H9 (cell line): ENCODE measurements at regions not wholly inside any gene's neighbourhood (a gene's known extent, or its start where the extent isn't known, plus 50 kb on each side); places are given as distances from the start of the nearest gene placed in this dataset.

ENCODE experiments used
- DNase-seq: peaks from one replicate; pipeline ENCODE4 v3.0.0-alpha.2; 2017
- H2AFZ ChIP-seq: one replicate; pipeline ENCODE4 v1.6.1; 2013; ENCODE audit warnings: mild to moderate bottlenecking, low read length, control low read depth, moderate library complexity
- H2AK5ac ChIP-seq: 2 replicates; pipeline ENCODE4 v1.6.1; 2013; ENCODE audit warnings: low read length, control low read depth, mixed read lengths; ENCODE audit not compliant: insufficient read length
- H2BK120ac ChIP-seq: one replicate; pipeline ENCODE4 v1.6.1; 2013; ENCODE audit warnings: low read depth, mild to moderate bottlenecking, low read length, control low read depth, inconsistent platforms; ENCODE audit not compliant: poor library complexity, severe bottlenecking
- H2BK12ac ChIP-seq: 2 replicates; pipeline ENCODE4 v1.6.1; 2013; ENCODE audit warnings: low read length, control low read depth, mixed read lengths, low read depth; ENCODE audit not compliant: insufficient read length
- H2BK15ac ChIP-seq: 2 replicates; pipeline ENCODE4 v1.6.1; 2013; ENCODE audit warnings: low read depth, low read length, control low read depth
- H2BK20ac ChIP-seq: one replicate; pipeline ENCODE4 v1.6.1; 2013; ENCODE audit warnings: low read depth, mild to moderate bottlenecking, low read length, control low read depth, inconsistent platforms; ENCODE audit not compliant: poor library complexity, severe bottlenecking
- H2BK5ac ChIP-seq: 2 replicates; pipeline ENCODE4 v1.6.1; 2013; ENCODE audit warnings: low read length, control low read depth, mixed read lengths; ENCODE audit not compliant: insufficient read length
- H3K14ac ChIP-seq: 2 replicates; pipeline ENCODE4 v1.6.1; 2013; ENCODE audit warnings: low read length, control low read depth; ENCODE audit not compliant: insufficient read depth
- H3K18ac ChIP-seq: 2 replicates; pipeline ENCODE4 v1.6.1; 2013; ENCODE audit warnings: low read depth, mild to moderate bottlenecking, mixed read lengths, low read length, control low read depth; ENCODE audit not compliant: insufficient read length
- H3K23ac ChIP-seq: 2 replicates; pipeline ENCODE4 v1.6.1; 2013; ENCODE audit warnings: low read length, control low read depth, mixed read lengths, low read depth; ENCODE audit not compliant: insufficient read length
- H3K23me2 ChIP-seq: 2 replicates; pipeline ENCODE4 v1.6.1; 2013; ENCODE audit warnings: low read depth, mild to moderate bottlenecking, mixed read lengths, low read length, control low read depth; ENCODE audit not compliant: insufficient read length, poor library complexity, severe bottlenecking
- H3K27ac ChIP-seq: 2 replicates; pipeline ENCODE4 v1.5.1; 2013; ENCODE audit warnings: low read length, control low read depth, mixed read lengths, low read depth; ENCODE audit not compliant: insufficient read length
- H3K27me3 ChIP-seq: 2 replicates; pipeline ENCODE4 v1.6.1; 2013; ENCODE audit warnings: low read length, control low read depth, inconsistent platforms; ENCODE audit not compliant: insufficient read depth
- H3K4ac ChIP-seq: 2 replicates; pipeline ENCODE4 v1.6.1; 2013; ENCODE audit warnings: low read depth, mild to moderate bottlenecking, control low read depth, inconsistent platforms, low read length, moderate library complexity
- H3K4me1 ChIP-seq: 2 replicates; pipeline ENCODE4 v1.6.1; 2013; ENCODE audit warnings: low read length, control low read depth, inconsistent platforms; ENCODE audit not compliant: insufficient read depth
- H3K4me2 ChIP-seq: 2 replicates; pipeline ENCODE4 v1.6.1; 2013; ENCODE audit warnings: low read length, control low read depth, mixed read lengths; ENCODE audit not compliant: insufficient read length, insufficient read depth
- H3K56ac ChIP-seq: 2 replicates; pipeline ENCODE4 v1.6.1; 2013; ENCODE audit warnings: low read depth, mild to moderate bottlenecking, mixed read lengths, low read length, control low read depth; ENCODE audit not compliant: insufficient read length
- H3K79me1 ChIP-seq: 2 replicates; pipeline ENCODE4 v1.6.1; 2013; ENCODE audit warnings: low read depth, mild to moderate bottlenecking, moderate library complexity, low read length, control low read depth, inconsistent platforms; ENCODE audit not compliant: insufficient read depth, poor library complexity, severe bottlenecking
- H3K79me2 ChIP-seq: 2 replicates; pipeline ENCODE4 v1.6.1; 2013; ENCODE audit warnings: low read length, control low read depth, inconsistent platforms; ENCODE audit not compliant: insufficient read depth
- H3K9ac ChIP-seq: 2 replicates; pipeline ENCODE4 v1.6.1; 2013; ENCODE audit warnings: low read length, control low read depth, mixed read lengths; ENCODE audit not compliant: insufficient read length; ENCODE audit errors: extremely low read depth
- H3K9me3 ChIP-seq: one replicate; pipeline ENCODE4 v1.6.1; 2013; ENCODE audit warnings: low read depth, low read length, inconsistent platforms; ENCODE audit not compliant: control insufficient read depth
- H3T11ph ChIP-seq: one replicate; pipeline ENCODE4 v1.6.1; 2013; ENCODE audit warnings: mild to moderate bottlenecking, low read length, control low read depth, inconsistent platforms
- H4K20me1 ChIP-seq: one replicate; pipeline ENCODE4 v1.6.1; 2013; ENCODE audit not compliant: control insufficient read depth, insufficient read length, insufficient read depth
- H4K5ac ChIP-seq: 2 replicates; pipeline ENCODE4 v1.6.1; 2013; ENCODE audit warnings: low read depth, mild to moderate bottlenecking, mixed read lengths, low read length, control low read depth; ENCODE audit not compliant: insufficient read length
- H4K8ac ChIP-seq: replicated peaks from 2 replicates; pipeline ENCODE4 v1.6.1; 2013; ENCODE audit warnings: low read length, control low read depth, mixed read lengths, low read depth; ENCODE audit not compliant: insufficient read length
- H4K91ac ChIP-seq: 2 replicates; pipeline ENCODE4 v1.6.1; 2013; ENCODE audit warnings: low read depth, mild to moderate bottlenecking, moderate library complexity, mixed read lengths, low read length, control low read depth; ENCODE audit not compliant: insufficient read length
- H3K27ac Mint-ChIP-seq, 3 experiments: 2 replicates in 2 of 3; 3 replicates in 1 of 3; pipeline ENCODE4 v1.8.0; 2020 to 2021; ENCODE audit warnings: mixed read lengths in 3 of 3, mild to moderate bottlenecking in 1 of 3, moderate library complexity in 1 of 3
- H3K27me3 Mint-ChIP-seq: 2 replicates; pipeline ENCODE4 v1.8.0; 2021; ENCODE audit warnings: low read depth, mild to moderate bottlenecking, moderate library complexity, mixed read lengths
- H3K36me3 Mint-ChIP-seq, 3 experiments: 2 replicates in 2 of 3; 3 replicates in 1 of 3; pipeline ENCODE4 v1.8.0; 2020 to 2021; ENCODE audit warnings: low read depth in 3 of 3, mixed read lengths in 3 of 3; ENCODE audit not compliant: insufficient read depth in 1 of 3
- H3K4me1 Mint-ChIP-seq, 2 experiments: 2 replicates each; pipeline ENCODE4 v1.8.0; 2020; ENCODE audit warnings: mixed read lengths in 2 of 2
- H3K4me3 Mint-ChIP-seq, 2 experiments: 2 replicates in 1 of 2; 3 replicates in 1 of 2; pipeline ENCODE4 v1.8.0; 2020 to 2021; ENCODE audit warnings: mild to moderate bottlenecking in 2 of 2, mixed read lengths in 2 of 2, moderate library complexity in 1 of 2
- H3K9me3 Mint-ChIP-seq, 2 experiments: 2 replicates in 1 of 2; 3 replicates in 1 of 2; pipeline ENCODE4 v1.8.0; 2020; ENCODE audit warnings: mild to moderate bottlenecking in 2 of 2, mixed read lengths in 2 of 2, moderate library complexity in 1 of 2
- WGBS: extraction: QIAGEN DNeasy Blood & Tissue Kit; methylation state at CpG from one replicate; pipeline ENCODE4 v1.1.7; 2013; ENCODE audit warnings: missing lambda C conversion rate, low lambda C conversion rate, mixed read lengths; ENCODE audit not compliant: insufficient read length; ENCODE audit errors: extremely low coverage; 5-methylcytosine and 5-hydroxymethylcytosine counted together
- TF ChIP-seq, protein P1 (sequence below): fragments of 200-600 bp; sonication (generic); conservative IDR thresholded peaks from 3 replicates; pipeline ENCODE4 v1.8.0; 2021; ENCODE audit warnings: antibody characterized with exemption, mild to moderate bottlenecking

DNA sequence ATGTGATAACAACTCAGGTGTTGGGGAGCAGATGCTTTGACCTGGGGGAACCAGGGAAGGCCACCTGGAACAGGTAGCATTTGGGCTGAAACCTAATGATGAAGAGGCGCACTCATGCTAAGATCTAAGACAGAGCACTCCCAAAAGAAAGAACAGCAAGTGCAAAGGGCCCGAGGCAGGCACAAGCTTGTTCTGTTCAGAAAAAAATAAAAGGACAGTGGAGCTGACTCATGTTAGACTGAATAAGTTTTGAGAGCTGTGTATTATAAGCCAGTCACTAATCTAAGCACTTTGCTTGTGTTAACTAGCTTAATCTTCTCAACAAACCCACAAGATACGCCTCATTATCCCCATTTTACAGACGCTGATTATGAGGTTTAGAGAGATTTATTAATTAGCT lies 90.1 kb downstream of the MATN1 start:
- Histone ChIP-seq H3T11ph (no peak overlapping the region), H3K9ac (no peak overlapping the region), H3K4me1 (no peaks in the 10 kb centered on the region), H3K14ac (no peak overlapping the region), H2BK5ac (no peak overlapping the region), H3K79me2 (no peaks in the 10 kb centered on the region), H4K20me1 (no peaks in the 10 kb centered on the region), H4K8ac (no peak overlapping the region), H3K79me1 (no peaks in the 10 kb centered on the region), H2BK15ac (no peak overlapping the region), H3K23me2 (no peaks in the 10 kb centered on the region), H3K27me3 (no peaks in the 10 kb centered on the region), H2BK120ac (no peak overlapping the region), H3K9me3 (no peaks in the 10 kb centered on the region), H2AK5ac (no peak overlapping the region), H4K91ac (no peak overlapping the region), H2BK12ac (no peak overlapping the region), H2AFZ (no peak overlapping the region), H3K4me2 (no peak overlapping the region), H3K27ac (no peak overlapping the region), H3K18ac (no peak overlapping the region), H3K23ac (no peak overlapping the region), H3K56ac (no peak overlapping the region), H3K4ac (no peak overlapping the region), H2BK20ac (no peak overlapping the region), H4K5ac (no peak overlapping the region)
- DNase-seq: no peak
- Mint-ChIP-seq H3K36me3 (no peaks in the 10 kb centered on the region; a peak in 1 of 7 replicates), H3K27me3 (peaks cover 4% of the 10 kb centered on the region), H3K4me1 (no peaks in the 10 kb centered on the region), H3K9me3 (no peaks in the 10 kb centered on the region), H3K4me3 (no peak overlapping the region), H3K27ac (no peak overlapping the region)
- WGBS: no CpG with 5 or more reads among the region's 4 CpGs
- TF ChIP-seq, protein P1, sequence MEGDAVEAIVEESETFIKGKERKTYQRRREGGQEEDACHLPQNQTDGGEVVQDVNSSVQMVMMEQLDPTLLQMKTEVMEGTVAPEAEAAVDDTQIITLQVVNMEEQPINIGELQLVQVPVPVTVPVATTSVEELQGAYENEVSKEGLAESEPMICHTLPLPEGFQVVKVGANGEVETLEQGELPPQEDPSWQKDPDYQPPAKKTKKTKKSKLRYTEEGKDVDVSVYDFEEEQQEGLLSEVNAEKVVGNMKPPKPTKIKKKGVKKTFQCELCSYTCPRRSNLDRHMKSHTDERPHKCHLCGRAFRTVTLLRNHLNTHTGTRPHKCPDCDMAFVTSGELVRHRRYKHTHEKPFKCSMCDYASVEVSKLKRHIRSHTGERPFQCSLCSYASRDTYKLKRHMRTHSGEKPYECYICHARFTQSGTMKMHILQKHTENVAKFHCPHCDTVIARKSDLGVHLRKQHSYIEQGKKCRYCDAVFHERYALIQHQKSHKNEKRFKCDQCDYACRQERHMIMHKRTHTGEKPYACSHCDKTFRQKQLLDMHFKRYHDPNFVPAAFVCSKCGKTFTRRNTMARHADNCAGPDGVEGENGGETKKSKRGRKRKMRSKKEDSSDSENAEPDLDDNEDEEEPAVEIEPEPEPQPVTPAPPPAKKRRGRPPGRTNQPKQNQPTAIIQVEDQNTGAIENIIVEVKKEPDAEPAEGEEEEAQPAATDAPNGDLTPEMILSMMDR: no peak
